ENCODE measurements at regions not wholly inside any gene's neighbourhood (a gene's known extent, or its start where the extent isn't known, plus 50 kb on each side); places are given as distances from the start of the nearest gene placed in this dataset.

- TF ChIP-seq CTCF (IDR thresholded peaks at IDR 0.05) (no peak), POLR2A (IDR thresholded peaks at IDR 0.05) (no peak)
Observed at GRCh38 chr6:145093226-145093625, 642.1 kb downstream of the EPM2A start.
